ENCODE measurements at regions not wholly inside any gene's neighbourhood (a gene's known extent, or its start where the extent isn't known, plus 50 kb on each side); places are given as distances from the start of the nearest gene placed in this dataset.
A peak's percentile ranks its signal among the peaks of the same experiment; 100 is the strongest.
"Not testable (repeated sequence)": the region's sequence is repeated elsewhere in the genome, so short reads cannot be mapped to it uniquely, and the experiment has no call there.

- no peak for DNase-seq
These were observed 175.9 kb upstream of the COPS8 start for GRCh38 chr2:236909802-236910201.

GRCh38 chr2:236910781-236911495 is 174.8 kb upstream of the COPS8 start:
- DNase-seq, result no peak

GRCh38 chr2:236912326-236913120 is 173.2 kb upstream of the COPS8 start:
- no peak for DNase-seq

- DNase-seq, result no peak
These were observed 170.5 kb upstream of the COPS8 start for GRCh38 chr2:236915186-236915585.

- no peak for DNase-seq
These were observed 170.0 kb upstream of the COPS8 start for GRCh38 chr2:236915726-236916125.

GRCh38 chr2:236916181-236916580 is 169.5 kb upstream of the COPS8 start:
- DNase-seq, result peak; percentile 87

- DNase-seq, result no peak
These were observed 169.0 kb upstream of the COPS8 start for GRCh38 chr2:236916651-236917050.

GRCh38 chr2:236917164-236917563 is 168.5 kb upstream of the COPS8 start:
- no peak for DNase-seq

GRCh38 chr2:236918545-236918944 is 167.1 kb upstream of the COPS8 start:
- DNase-seq, result no peak

GRCh38 chr2:236919209-236919608 is 166.5 kb upstream of the COPS8 start:
- DNase-seq, result no peak

- DNase-seq, result not testable (repeated sequence)
These were observed 165.8 kb upstream of the COPS8 start for GRCh38 chr2:236919801-236920379.

GRCh38 chr2:236922061-236922460 is 163.6 kb upstream of the COPS8 start:
- no peak for DNase-seq

- DNase-seq, result peak; percentile 8
These were observed 157.2 kb upstream of the COPS8 start for GRCh38 chr2:236928380-236929037.

GRCh38 chr2:236932831-236933361 is 152.8 kb upstream of the COPS8 start:
- DNase-seq, result no peak

GRCh38 chr2:236934166-236934565 is 151.5 kb upstream of the COPS8 start:
- DNase-seq, result no peak

- no peak for DNase-seq
These were observed 151.0 kb upstream of the COPS8 start for GRCh38 chr2:236934656-236935055.

GRCh38 chr2:236935083-236935482 is 150.6 kb upstream of the COPS8 start:
- DNase-seq, result no peak

GRCh38 chr2:236935631-236936445 is 149.9 kb upstream of the COPS8 start:
- DNase-seq, result no peak

- no peak for DNase-seq
These were observed 149.2 kb upstream of the COPS8 start for GRCh38 chr2:236936446-236936940.

- no peak for DNase-seq
These were observed 147.6 kb upstream of the COPS8 start for GRCh38 chr2:236938126-236938525.

- DNase-seq, result no peak
These were observed 146.4 kb upstream of the COPS8 start for GRCh38 chr2:236939271-236939670.

- DNase-seq, result peak; percentile 35
These were observed 145.9 kb upstream of the COPS8 start for GRCh38 chr2:236939721-236940231.
